ENCODE measurements at regions not wholly inside any gene's neighbourhood (a gene's known extent, or its start where the extent isn't known, plus 50 kb on each side); places are given as distances from the start of the nearest gene placed in this dataset.

- no peak for DNase-seq (ENCODE audit: low read depth)
- H3K4me3 ChIP-seq (ENCODE audit: control insufficient read depth, low read depth, low read length): no peak overlapping the region
- TF ChIP-seq CTCF (IDR thresholded peaks at IDR 0.05; ENCODE audit: control insufficient read depth, insufficient read depth, low read depth, low read length, missing control alignments): no peak
Measured at GRCh38 chr3:110909839-110910238, 161.8 kb upstream of the NECTIN3 start.

GRCh38 chr3:110910346-110910955 is 161.2 kb upstream of the NECTIN3 start:
- TF ChIP-seq CTCF (IDR thresholded peaks at IDR 0.05; ENCODE audit: control insufficient read depth, insufficient read depth, low read depth, low read length, missing control alignments): no peak
- no peak overlapping the region for H3K4me3 ChIP-seq (ENCODE audit: control insufficient read depth, low read depth, low read length)
- DNase-seq (ENCODE audit: low read depth): no peak

GRCh38 chr3:110918963-110919362 is 152.7 kb upstream of the NECTIN3 start:
- no peak for TF ChIP-seq CTCF (IDR thresholded peaks at IDR 0.05; ENCODE audit: control insufficient read depth, insufficient read depth, low read depth, low read length, missing control alignments)
- no peak overlapping the region for H3K4me3 ChIP-seq (ENCODE audit: control insufficient read depth, low read depth, low read length)
- DNase-seq (ENCODE audit: low read depth): no peak

- TF ChIP-seq CTCF (IDR thresholded peaks at IDR 0.05; ENCODE audit: control insufficient read depth, insufficient read depth, low read depth, low read length, missing control alignments): no peak
- no peak overlapping the region for H3K4me3 ChIP-seq (ENCODE audit: control insufficient read depth, low read depth, low read length)
- DNase-seq (ENCODE audit: low read depth): no peak
Measured at GRCh38 chr3:110925798-110926197, 145.8 kb upstream of the NECTIN3 start.

- no peak overlapping the region for H3K4me3 ChIP-seq (ENCODE audit: control insufficient read depth, low read depth, low read length)
- no peak for DNase-seq (ENCODE audit: low read depth)
- TF ChIP-seq CTCF (IDR thresholded peaks at IDR 0.05; ENCODE audit: control insufficient read depth, insufficient read depth, low read depth, low read length, missing control alignments): no peak
Measured at GRCh38 chr3:110928016-110928662, 143.5 kb upstream of the NECTIN3 start.

GRCh38 chr3:110929816-110930215 is 141.8 kb upstream of the NECTIN3 start:
- no peak for DNase-seq (ENCODE audit: low read depth)
- TF ChIP-seq CTCF (IDR thresholded peaks at IDR 0.05; ENCODE audit: control insufficient read depth, insufficient read depth, low read depth, low read length, missing control alignments): no peak
- no peak overlapping the region for H3K4me3 ChIP-seq (ENCODE audit: control insufficient read depth, low read depth, low read length)
